ENCODE measurements at regions not wholly inside any gene's neighbourhood (a gene's known extent, or its start where the extent isn't known, plus 50 kb on each side); places are given as distances from the start of the nearest gene placed in this dataset.

DNA sequence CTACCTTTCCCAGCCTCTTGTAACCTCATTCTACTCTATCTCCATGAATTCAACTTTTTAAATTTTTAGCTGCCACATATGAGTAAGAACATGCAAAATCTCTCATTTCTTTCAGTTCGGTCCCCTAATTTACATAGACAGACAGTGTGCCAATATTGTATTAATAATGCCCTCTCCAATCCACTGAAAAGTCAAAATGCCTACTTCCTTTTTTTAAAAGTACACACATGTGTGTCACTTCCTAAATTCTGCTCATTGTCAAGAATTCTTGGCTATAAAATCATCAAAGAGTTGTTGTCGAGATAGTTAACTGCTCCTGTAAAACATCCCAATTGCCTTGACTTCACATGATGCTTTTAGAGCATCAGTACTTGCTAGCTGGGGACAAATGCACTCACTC is 84.2 kb upstream of the IL12A start:
- TF ChIP-seq, protein P1, sequence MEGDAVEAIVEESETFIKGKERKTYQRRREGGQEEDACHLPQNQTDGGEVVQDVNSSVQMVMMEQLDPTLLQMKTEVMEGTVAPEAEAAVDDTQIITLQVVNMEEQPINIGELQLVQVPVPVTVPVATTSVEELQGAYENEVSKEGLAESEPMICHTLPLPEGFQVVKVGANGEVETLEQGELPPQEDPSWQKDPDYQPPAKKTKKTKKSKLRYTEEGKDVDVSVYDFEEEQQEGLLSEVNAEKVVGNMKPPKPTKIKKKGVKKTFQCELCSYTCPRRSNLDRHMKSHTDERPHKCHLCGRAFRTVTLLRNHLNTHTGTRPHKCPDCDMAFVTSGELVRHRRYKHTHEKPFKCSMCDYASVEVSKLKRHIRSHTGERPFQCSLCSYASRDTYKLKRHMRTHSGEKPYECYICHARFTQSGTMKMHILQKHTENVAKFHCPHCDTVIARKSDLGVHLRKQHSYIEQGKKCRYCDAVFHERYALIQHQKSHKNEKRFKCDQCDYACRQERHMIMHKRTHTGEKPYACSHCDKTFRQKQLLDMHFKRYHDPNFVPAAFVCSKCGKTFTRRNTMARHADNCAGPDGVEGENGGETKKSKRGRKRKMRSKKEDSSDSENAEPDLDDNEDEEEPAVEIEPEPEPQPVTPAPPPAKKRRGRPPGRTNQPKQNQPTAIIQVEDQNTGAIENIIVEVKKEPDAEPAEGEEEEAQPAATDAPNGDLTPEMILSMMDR (optimal IDR thresholded peaks at IDR 0.05 in 1 of 3, IDR thresholded peaks at IDR 0.05 in 1 of 3, conservative IDR thresholded peaks at IDR 0.05 in 1 of 3; ENCODE audit: extremely low read depth in 1 of 3, insufficient read depth in 2 of 3, low read length in 3 of 3) = no peak
- TF ChIP-seq EZH2 (IDR thresholded peaks at IDR 0.05; ENCODE audit: low read length) = no peak
